Stomach (tissue), 4 donors: ENCODE measurements at regions not wholly inside any gene's neighbourhood (a gene's known extent, or its start where the extent isn't known, plus 50 kb on each side); places are given as distances from the start of the nearest gene placed in this dataset.

Experiments used
- EP300 ChIP-seq: sonication (generic); formaldehyde crosslinking; IDR thresholded peaks from one replicate; pipeline ENCODE4 v1.6.1; 2017; ENCODE audit warnings: antibody characterized with exemption
- POLR2A ChIP-seq, 4 donors: fragments of 450-650 bp; IDR thresholded peaks; one replicate each; pipeline ENCODE4 v1.6.1; 2016; ENCODE audit warnings: antibody characterized with exemption in 4 of 4, control low read depth in 2 of 4, mild to moderate bottlenecking in 1 of 4, moderate library complexity in 1 of 4
- POLR2AphosphoS5 ChIP-seq, 3 donors: sonication (generic); formaldehyde crosslinking; IDR thresholded peaks; one replicate each; pipeline ENCODE4 v1.6.1; 2016; ENCODE audit warnings: antibody characterized with exemption in 3 of 3
- TF ChIP-seq, protein P1 (sequence below), 7 experiments: fragments of 450-650 bp in 4 of 7; fragments of 200-600 bp in 3 of 7; sonication (generic) in 3 of 7; IDR thresholded peaks; one replicate each; pipeline ENCODE4 v1.5.1; 2016 to 2019; ENCODE audit warnings: antibody characterized with exemption in 7 of 7, control low read depth in 2 of 7, mild to moderate bottlenecking in 1 of 7

DNA sequence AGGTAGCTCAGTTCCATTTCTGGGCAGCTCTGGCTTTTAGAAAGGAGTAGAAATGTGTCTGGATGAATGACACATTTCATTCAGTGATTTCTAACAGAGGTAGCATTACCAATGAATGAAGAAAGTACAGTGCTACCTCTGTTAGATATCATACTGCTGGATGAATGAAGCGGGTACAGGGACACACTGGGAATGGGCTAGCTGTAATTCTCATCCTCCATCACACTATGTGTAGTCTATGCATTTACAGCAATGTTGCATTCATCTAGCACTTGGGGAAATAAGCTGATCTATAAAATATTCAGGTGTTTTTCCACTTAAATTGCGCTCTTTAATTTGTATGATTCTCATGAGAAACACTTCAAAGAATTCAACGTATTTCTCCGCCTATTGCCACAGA lies 158.3 kb upstream of the IRX5 start:
- TF ChIP-seq EP300 (no peak), POLR2A (IDR thresholded peaks at IDR 0.05) (no peak), POLR2AphosphoS5 (IDR thresholded peaks at IDR 0.05) (no peak)
- TF ChIP-seq, protein P1, sequence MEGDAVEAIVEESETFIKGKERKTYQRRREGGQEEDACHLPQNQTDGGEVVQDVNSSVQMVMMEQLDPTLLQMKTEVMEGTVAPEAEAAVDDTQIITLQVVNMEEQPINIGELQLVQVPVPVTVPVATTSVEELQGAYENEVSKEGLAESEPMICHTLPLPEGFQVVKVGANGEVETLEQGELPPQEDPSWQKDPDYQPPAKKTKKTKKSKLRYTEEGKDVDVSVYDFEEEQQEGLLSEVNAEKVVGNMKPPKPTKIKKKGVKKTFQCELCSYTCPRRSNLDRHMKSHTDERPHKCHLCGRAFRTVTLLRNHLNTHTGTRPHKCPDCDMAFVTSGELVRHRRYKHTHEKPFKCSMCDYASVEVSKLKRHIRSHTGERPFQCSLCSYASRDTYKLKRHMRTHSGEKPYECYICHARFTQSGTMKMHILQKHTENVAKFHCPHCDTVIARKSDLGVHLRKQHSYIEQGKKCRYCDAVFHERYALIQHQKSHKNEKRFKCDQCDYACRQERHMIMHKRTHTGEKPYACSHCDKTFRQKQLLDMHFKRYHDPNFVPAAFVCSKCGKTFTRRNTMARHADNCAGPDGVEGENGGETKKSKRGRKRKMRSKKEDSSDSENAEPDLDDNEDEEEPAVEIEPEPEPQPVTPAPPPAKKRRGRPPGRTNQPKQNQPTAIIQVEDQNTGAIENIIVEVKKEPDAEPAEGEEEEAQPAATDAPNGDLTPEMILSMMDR (IDR thresholded peaks at IDR 0.05): no peak
